ENCODE measurements at regions not wholly inside any gene's neighbourhood (a gene's known extent, or its start where the extent isn't known, plus 50 kb on each side); places are given as distances from the start of the nearest gene placed in this dataset.
A peak's percentile ranks its signal among the peaks of the same experiment; 100 is the strongest.

- Mint-ChIP-seq H3K36me3 (ENCODE audit: low read depth) (no peaks in the 10 kb centered on the region), H3K4me3 (no peak overlapping the region), H3K27me3 (no peaks in the 10 kb centered on the region), H3K4me1 (no peaks in the 10 kb centered on the region), H3K9me3 (ENCODE audit: low read depth) (peaks cover 5% of the 10 kb centered on the region), H3K27ac (no peak overlapping the region)
- POLR2A ChIA-PET: no interaction called here
- CTCF ChIA-PET: interaction anchor here (0.6 kb wide), 1 partner anchor 103 kb away, joined by 3 read pairs; no protein-coding TSS in a partner anchor
- DNase-seq (no peak), ATAC-seq (no peak)
- intact Hi-C loops (cut with DNase I, micrococcal nuclease): no loop called here
Observed at GRCh38 chr12:24500421-24500820, 448.5 kb downstream of the BCAT1 start.

- no peak for DNase-seq
- Mint-ChIP-seq H3K36me3 (ENCODE audit: low read depth) (no peaks in the 10 kb centered on the region), H3K27ac (no peak overlapping the region), H3K27me3 (no peaks in the 10 kb centered on the region), H3K4me1 (no peaks in the 10 kb centered on the region), H3K9me3 (ENCODE audit: low read depth) (peaks cover 5% of the 10 kb centered on the region), H3K4me3 (no peak overlapping the region)
- intact Hi-C loops (cut with DNase I, micrococcal nuclease): no loop called here
- ATAC-seq: no peak
- ChIA-PET CTCF (no interaction called here), POLR2A (no interaction called here)
Observed at GRCh38 chr12:24499151-24500146, 449.5 kb downstream of the BCAT1 start.

DNA sequence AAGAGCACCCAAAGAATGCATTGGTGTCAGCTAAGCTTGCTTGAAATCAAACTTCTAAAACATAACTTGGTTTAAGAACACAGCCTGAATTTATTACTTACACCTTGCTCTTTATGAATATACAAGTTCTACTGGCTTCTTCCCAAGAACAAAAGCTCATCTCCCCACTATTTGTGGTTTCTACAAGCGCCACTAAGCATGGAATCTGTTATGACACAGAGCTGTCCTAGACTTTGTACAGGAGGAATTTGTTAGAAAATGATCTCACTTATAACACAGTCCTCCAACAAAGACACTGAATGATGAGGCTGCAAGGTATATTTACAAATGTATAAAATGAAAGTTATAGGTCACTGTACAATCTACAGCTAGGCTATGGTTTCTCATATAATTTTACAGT lies 452.1 kb downstream of the BCAT1 start:
- ChIA-PET POLR2A (no interaction called here), CTCF (no interaction called here)
- Mint-ChIP-seq H3K27me3 (no peaks in the 10 kb centered on the region), H3K4me3 (no peak overlapping the region), H3K4me1 (no peaks in the 10 kb centered on the region), H3K27ac (no peak overlapping the region), H3K9me3 (ENCODE audit: low read depth) (no peaks in the 10 kb centered on the region), H3K36me3 (ENCODE audit: low read depth) (no peaks in the 10 kb centered on the region)
- intact Hi-C loops (cut with DNase I, micrococcal nuclease): no loop called here
- ATAC-seq (no peak), DNase-seq (no peak)

- H3K4me1 Mint-ChIP-seq: no peaks in the 10 kb centered on the region
- no peaks in the 10 kb centered on the region for H3K36me3 Mint-ChIP-seq (ENCODE audit: low read depth)
- ATAC-seq (no peak), DNase-seq (no peak)
- H3K9me3 Mint-ChIP-seq (ENCODE audit: low read depth): no peaks in the 10 kb centered on the region
- ChIA-PET POLR2A (no interaction called here), CTCF (no interaction called here)
- no peak overlapping the region for H3K27ac Mint-ChIP-seq
- intact Hi-C loops (cut with DNase I, micrococcal nuclease): no loop called here
- H3K27me3 Mint-ChIP-seq: no peaks in the 10 kb centered on the region
- H3K4me3 Mint-ChIP-seq: no peak overlapping the region
Observed at GRCh38 chr12:24494401-24494800, 454.5 kb downstream of the BCAT1 start.

GRCh38 chr12:24491968-24492367 lies 456.9 kb downstream of the BCAT1 start:
- POLR2A ChIA-PET: no interaction called here
- H3K4me3 Mint-ChIP-seq: no peak overlapping the region
- DNase-seq (no peak), ATAC-seq (no peak)
- intact Hi-C loops (cut with DNase I, micrococcal nuclease): no loop called here
- H3K4me1 Mint-ChIP-seq: no peaks in the 10 kb centered on the region
- no peaks in the 10 kb centered on the region for H3K36me3 Mint-ChIP-seq (ENCODE audit: low read depth)
- H3K27ac Mint-ChIP-seq: no peak overlapping the region
- no peaks in the 10 kb centered on the region for H3K9me3 Mint-ChIP-seq (ENCODE audit: low read depth)
- CTCF ChIA-PET: no interaction called here
- H3K27me3 Mint-ChIP-seq: no peaks in the 10 kb centered on the region

- Mint-ChIP-seq H3K27ac (no peak overlapping the region), H3K9me3 (ENCODE audit: low read depth) (no peaks in the 10 kb centered on the region), H3K4me1 (no peaks in the 10 kb centered on the region), H3K4me3 (no peak overlapping the region), H3K27me3 (no peaks in the 10 kb centered on the region), H3K36me3 (ENCODE audit: low read depth) (no peaks in the 10 kb centered on the region)
- intact Hi-C loops (cut with DNase I, micrococcal nuclease): no loop called here
- ChIA-PET POLR2A (no interaction called here), CTCF (no interaction called here)
- no peak for ATAC-seq
- no peak for DNase-seq
Observed at GRCh38 chr12:24489939-24490338, 459.0 kb downstream of the BCAT1 start.

- DNase-seq (no peak), ATAC-seq (no peak)
- no peak overlapping the region for H3K4me3 Mint-ChIP-seq
- H3K9me3 Mint-ChIP-seq (ENCODE audit: low read depth): no peaks in the 10 kb centered on the region
- no peaks in the 10 kb centered on the region for H3K4me1 Mint-ChIP-seq
- intact Hi-C loops (cut with DNase I, micrococcal nuclease): no loop called here
- H3K36me3 Mint-ChIP-seq (ENCODE audit: low read depth): no peaks in the 10 kb centered on the region
- CTCF ChIA-PET: no interaction called here
- no peak overlapping the region for H3K27ac Mint-ChIP-seq
- no peaks in the 10 kb centered on the region for H3K27me3 Mint-ChIP-seq
- POLR2A ChIA-PET: no interaction called here
Observed at GRCh38 chr12:24488906-24489619, 459.8 kb downstream of the BCAT1 start.

DNA sequence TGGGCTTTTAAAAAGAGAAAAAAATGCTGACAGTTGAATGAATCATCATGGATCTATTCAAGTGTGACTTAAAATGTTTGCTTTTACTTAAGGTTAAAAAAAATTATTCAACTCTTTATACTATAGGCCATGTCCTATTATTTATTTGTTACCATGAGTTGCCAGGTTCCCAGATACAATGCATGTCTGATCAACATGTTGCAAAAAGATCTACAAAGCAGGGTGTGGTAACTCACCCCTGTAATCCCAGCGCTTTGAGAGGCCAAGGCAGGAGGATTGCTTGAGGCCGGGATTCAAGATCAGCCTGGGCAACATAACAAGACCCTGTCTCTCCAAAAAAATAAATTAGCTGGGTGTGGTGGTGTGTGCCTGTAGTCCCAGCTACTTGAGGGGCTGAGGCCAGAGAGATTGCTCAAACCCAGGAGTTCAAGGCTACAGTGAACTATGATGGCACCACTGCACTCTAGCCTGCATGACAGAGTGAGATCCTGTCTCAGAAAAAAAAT lies 460.8 kb downstream of the BCAT1 start:
- Mint-ChIP-seq H3K27ac (no peak overlapping the region), H3K36me3 (ENCODE audit: low read depth) (no peaks in the 10 kb centered on the region), H3K9me3 (ENCODE audit: low read depth) (no peaks in the 10 kb centered on the region), H3K4me3 (no peak overlapping the region), H3K27me3 (no peaks in the 10 kb centered on the region), H3K4me1 (no peaks in the 10 kb centered on the region)
- no peak for ATAC-seq
- DNase-seq: no peak
- ChIA-PET POLR2A (no interaction called here), CTCF (no interaction called here)
- intact Hi-C loops (cut with DNase I, micrococcal nuclease): no loop called here

- CTCF ChIA-PET: interaction anchor here (0.6 to 1.6 kb wide), 3 partner anchors 9 to 309 kb away, joined by 3 to 4 read pairs (median 4); no protein-coding TSS in a partner anchor
- Mint-ChIP-seq H3K9me3 (ENCODE audit: low read depth) (no peaks in the 10 kb centered on the region), H3K27me3 (no peaks in the 10 kb centered on the region), H3K4me3 (no peak overlapping the region), H3K4me1 (no peaks in the 10 kb centered on the region), H3K36me3 (ENCODE audit: low read depth) (no peaks in the 10 kb centered on the region), H3K27ac (no peak overlapping the region)
- ATAC-seq: no peak
- POLR2A ChIA-PET: no interaction called here
- intact Hi-C loops (cut with DNase I, micrococcal nuclease): no loop called here
- DNase-seq: no peak
Observed at GRCh38 chr12:24487606-24488005, 461.3 kb downstream of the BCAT1 start.

DNA sequence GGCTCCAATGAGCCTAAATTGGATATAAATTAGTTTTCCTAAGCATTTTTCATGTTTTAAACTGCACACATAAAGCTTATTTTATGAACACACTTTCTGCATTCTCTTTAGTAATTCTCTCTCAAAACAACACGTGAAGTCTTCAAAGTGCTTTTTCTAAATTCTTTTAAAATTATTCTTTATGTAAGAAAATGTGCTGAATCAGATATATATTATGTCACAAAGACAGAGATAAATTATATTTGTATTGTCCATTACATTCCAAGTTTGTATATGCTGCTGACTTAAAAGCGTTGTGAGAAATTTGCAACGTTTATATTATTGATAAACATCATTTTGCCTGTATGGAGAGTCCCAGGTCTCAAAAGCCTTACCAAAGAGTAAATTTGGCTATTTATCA lies 465.2 kb downstream of the BCAT1 start:
- Mint-ChIP-seq H3K27ac (no peak overlapping the region), H3K4me3 (no peak overlapping the region), H3K27me3 (no peaks in the 10 kb centered on the region), H3K36me3 (ENCODE audit: low read depth) (no peaks in the 10 kb centered on the region), H3K9me3 (ENCODE audit: low read depth) (no peaks in the 10 kb centered on the region), H3K4me1 (no peaks in the 10 kb centered on the region)
- intact Hi-C loops (cut with DNase I, micrococcal nuclease): no loop called here
- ChIA-PET POLR2A (no interaction called here), CTCF (no interaction called here)
- DNase-seq (no peak), ATAC-seq (no peak)

- ChIA-PET POLR2A (no interaction called here), CTCF (no interaction called here)
- ATAC-seq: peak; percentile 19
- Mint-ChIP-seq H3K9me3 (ENCODE audit: low read depth) (no peaks in the 10 kb centered on the region), H3K27me3 (peaks cover 2% of the 10 kb centered on the region), H3K36me3 (ENCODE audit: low read depth) (no peaks in the 10 kb centered on the region), H3K27ac (no peak overlapping the region), H3K4me3 (no peak overlapping the region), H3K4me1 (no peaks in the 10 kb centered on the region)
- intact Hi-C loops (cut with DNase I, micrococcal nuclease): no loop called here
- DNase-seq: no peak
Observed at GRCh38 chr12:24482882-24483604, 465.9 kb downstream of the BCAT1 start.
